GM19240 (cell line): ENCODE measurements at regions not wholly inside any gene's neighbourhood (a gene's known extent, or its start where the extent isn't known, plus 50 kb on each side); places are given as distances from the start of the nearest gene placed in this dataset.
"Not testable (repeated sequence)": the region's sequence is repeated elsewhere in the genome, so short reads cannot be mapped to it uniquely, and the experiment has no call there.

Experiments
- DNase-seq: peaks from one replicate; pipeline ENCODE4 v3.0.0; 2011; ENCODE audit warnings: low spot score; ENCODE audit not compliant: insufficient read length

DNA sequence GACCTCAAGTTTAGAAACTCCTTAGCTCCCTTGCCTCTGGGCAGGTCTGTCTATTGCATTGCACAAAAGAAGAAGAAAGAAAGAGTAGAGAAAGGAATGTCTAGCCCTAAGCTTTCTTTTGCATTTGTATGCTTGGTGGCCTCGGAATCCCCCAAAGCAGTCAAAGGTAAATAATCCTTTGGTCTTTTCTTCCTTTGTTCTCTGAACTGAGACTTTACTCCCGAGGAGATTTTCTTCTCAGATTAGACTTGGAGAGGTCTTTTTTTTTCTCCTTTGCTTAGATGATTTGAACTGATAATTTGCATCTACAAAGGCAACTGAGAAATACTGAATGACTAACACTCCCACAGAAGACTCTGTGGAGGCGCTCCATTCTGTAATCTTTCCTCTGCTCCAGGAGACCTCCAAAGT lies 93.2 kb downstream of the AKR1D1 start:
- no peak for DNase-seq

DNA sequence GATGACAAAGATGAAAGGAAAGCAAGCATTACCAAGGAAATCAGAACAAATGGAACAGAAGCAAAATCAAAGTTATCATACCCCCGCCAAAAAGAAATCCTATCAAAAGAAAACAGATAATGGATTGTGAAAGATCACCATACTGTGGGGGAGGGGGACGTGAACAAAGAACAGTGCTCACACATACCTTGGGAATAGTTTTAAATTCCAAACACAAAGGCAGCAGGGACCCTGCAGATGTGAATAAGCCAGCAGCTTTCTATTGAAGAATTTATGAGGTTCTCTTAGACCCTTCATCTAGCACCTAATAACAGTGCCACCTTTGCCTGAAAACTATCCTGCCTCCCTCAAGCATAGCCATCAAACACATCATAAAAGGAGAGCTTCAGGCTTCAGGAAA lies 94.0 kb downstream of the AKR1D1 start:
- no peak for DNase-seq

DNA sequence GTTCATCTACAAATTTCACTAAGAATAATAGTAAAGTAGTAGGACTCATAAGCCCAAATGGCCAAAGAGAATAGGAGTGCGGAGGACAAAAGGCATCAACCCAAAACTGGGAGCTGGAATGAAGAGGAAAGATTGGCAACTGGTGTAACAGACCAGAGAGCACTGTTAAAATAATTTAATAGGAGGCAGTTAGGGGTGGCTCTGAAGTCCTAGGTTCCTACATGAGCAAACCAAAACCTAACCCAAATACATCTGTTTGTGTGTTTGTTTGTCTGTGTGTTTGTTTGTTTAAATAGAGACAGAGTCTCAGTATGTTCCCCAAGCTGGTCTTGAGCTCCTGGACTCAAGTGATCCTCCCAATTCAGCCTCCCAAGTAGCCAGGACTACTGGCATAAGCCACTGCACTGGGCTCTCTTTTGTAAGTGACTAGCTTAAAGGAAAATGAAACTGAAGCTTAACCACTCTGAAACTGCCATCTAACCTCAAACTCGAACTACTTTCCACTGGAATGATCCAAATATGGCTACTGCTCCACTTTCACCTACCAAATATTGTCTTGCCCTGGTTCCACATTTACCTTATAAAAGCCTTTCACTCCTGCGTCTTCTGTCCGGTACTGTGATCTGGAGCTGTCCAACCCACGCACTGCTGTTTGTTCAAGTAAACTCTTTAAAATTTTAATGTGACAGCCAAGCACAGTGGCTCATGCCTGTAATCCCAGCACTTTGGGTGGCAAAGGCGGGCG lies 94.9 kb downstream of the AKR1D1 start:
- DNase-seq: no peak

DNA sequence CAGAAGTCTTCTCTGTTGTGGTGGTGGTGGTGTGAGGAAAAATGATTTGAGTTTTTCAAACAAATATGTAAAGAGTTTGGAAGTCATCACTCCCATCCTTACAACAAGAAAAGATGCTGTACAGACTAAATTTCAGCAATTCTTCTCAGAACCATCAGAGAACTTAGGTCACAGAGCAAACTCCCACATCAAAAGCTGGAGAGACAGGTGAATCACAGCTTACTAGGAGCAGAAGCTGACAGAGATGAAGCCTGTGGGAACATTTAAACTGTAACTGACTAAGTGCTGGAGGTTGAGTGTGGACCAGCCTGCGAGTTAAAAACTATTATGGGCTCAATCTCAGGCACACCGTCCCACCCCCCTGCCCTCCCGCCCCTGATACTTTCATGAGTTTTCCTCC lies 97.3 kb downstream of the AKR1D1 start:
- DNase-seq: no peak

DNA sequence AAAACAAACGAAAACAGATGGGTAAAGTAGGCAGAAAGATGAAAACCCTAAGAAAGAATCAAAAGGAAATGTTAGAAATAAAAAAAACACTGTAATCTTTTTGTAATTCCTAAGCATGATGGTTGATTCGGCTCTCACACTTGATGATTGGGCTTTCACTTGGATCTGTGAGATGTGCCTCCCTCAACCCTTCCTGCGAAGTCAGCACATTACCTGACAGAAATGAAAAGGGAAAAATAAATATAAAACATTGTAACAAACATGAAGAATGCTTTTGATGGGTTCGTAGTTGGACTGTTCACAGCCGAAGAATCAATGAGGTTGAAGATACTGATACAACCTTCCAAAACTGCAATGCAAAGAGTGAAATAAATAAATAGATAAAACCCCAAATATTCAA lies 99.8 kb downstream of the AKR1D1 start:
- no peak for DNase-seq

DNA sequence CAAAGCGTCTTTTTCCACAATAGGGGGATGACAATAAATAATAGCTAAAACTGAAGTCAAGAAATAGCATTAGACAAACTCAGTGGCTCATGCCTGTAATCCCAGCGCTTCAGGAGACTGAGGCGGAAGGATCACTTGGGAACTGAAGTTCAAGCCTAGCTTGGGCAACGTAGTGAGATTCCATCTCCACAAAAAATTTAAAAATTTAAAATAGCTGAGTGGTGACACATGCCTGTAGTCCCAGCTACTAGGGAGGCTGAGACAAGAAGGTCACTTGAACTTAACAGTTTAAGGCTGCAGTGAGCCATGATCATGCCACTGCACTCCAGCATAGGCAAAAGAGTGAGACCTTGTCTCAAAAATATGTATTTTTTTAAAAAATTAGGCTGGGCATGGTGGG lies 107.9 kb downstream of the AKR1D1 start:
- DNase-seq: no peak

DNA sequence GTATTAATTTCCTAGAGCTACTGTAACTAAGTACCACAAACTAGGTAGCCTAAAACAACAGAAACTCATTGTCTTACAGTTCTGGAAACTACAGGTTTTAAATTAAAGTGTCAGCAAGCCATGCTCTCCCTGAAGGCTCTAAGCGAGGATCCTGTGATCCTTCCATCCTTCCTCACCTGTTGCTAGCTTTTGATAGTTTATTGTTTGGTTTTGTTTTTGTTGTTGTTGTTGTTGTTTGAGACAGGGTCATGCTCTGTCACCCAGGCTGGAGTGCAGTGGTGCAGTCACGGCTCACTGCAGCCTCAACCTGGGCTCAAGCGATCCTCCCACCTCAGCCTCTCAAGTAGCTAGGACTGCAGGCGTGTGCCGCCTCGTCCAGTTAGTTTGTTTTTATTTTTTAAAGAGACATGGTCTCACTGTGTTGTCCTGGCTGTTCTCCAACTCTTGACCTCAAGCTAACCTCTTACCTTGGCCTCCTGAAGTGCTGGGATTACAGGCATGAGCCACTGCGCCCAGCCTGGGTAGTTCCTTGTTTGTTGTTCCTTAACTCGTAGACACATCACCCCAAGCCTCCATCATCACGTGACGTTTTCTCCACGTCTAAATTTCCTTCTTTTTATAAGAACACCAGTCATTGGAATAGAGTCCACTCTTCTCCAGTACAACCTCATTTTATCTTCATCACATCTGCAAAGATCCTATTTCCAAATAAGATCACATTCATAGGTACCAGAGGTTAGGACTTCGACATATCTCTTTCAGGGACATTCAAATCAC lies 109.1 kb downstream of the AKR1D1 start:
- no peak for DNase-seq

DNA sequence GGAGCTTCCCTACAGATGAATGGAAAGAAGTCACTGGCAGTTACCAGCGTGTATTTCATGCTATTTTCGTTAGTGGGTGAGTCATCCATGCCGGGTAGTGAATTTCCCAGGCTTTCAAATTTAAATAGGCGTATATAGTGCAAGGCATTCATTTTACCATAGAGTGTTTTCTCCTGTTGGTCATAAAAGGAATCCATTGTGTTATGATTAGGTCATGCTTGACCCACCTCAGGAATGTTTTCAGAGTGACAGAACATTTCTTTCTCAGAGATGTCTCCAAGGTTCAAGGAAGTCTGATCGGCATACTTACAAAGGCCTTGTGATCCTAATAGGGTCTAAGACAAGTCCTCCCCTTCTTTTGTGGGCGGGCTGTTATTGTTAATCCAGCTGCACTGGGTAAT lies 110.7 kb downstream of the AKR1D1 start:
- DNase-seq: no peak

DNA sequence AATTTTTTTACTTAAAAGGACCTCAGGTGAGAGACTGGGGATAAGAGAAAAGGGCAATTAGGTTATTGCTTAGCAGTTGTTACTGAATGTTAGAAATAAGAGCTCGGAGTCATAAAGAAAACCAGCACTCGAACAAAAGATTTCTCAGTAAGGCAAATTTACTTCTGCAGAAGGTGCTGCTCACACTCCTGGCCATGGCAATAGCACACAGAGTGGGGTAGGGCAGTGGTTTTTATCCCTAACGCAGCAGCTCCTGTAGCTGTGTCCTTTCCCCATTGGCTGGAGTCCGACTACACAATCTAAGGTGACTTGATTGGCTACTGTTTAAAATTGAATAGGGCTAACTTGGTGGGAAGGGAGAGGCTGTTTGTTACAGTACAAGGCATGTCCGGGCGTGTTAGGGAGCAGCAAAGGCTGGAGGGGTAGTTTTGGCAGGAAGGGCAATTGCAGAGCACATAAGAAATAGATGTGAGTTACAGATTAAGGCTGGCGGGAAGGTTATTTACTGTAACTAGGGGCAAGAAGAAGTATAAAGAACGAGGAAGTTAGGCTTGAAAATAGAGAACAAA lies 112.1 kb downstream of the AKR1D1 start:
- no peak for DNase-seq

DNA sequence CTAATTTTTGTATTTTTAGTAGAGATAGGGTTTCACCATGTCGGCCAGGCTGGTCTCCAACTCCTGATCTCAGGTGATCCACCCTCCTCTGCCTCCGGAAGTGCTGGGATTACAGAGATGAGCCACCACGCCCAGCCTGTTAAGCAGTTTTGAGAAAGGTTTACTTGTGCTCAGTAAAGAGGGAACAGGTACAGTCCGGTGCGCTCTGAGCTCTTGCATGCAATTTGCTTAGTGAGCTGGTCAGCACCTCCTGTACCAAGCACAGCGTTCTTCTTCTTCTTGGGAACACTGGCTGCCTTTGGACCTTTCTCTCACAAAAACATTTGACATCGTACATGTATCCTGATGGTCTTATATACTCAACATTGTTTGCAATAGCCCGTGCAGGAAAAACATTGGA lies 118.3 kb downstream of the AKR1D1 start:
- no peak for DNase-seq

DNA sequence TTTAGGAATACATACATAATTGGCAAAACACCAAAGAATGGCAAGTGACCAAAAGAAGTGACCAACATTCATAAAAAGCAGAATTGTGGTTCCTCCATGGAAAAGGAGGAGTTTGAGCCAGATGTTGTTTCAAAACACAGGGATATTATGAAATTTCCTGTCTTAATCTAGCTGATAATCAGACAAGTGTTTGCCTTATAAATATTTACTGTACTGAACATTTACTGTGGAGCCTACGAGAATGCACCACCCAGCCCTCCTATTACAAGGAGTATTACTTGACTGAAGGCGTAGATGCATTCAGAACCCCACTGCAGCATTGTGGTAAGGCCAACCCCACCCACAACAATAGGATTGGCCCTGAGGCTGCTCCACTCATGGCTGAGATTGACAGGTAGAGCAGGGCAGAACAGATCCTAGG lies 118.9 kb downstream of the AKR1D1 start:
- DNase-seq: no peak

DNA sequence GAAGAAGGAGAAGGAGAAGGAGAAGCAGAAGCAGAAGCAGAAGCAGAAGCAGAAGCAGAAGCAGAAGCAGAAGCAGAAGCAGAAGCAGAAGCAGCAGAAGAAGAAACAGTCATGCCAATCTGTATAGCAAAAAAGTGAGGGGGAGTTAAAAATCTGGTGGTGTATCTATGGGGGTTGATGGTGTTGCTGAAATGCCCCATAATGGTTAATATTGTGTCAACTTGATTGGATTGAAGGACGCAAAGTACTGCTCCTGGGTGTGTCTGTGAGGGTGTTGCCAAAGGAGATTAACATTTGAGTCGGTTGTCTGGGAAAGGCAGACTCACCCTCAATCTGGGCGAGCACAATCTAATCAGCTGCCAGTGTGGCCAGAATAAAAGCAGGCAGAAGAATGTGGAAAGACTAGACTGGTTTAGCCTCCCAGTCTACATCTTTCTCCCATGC lies 120.3 kb downstream of the AKR1D1 start:
- DNase-seq: not testable (repeated sequence)

DNA sequence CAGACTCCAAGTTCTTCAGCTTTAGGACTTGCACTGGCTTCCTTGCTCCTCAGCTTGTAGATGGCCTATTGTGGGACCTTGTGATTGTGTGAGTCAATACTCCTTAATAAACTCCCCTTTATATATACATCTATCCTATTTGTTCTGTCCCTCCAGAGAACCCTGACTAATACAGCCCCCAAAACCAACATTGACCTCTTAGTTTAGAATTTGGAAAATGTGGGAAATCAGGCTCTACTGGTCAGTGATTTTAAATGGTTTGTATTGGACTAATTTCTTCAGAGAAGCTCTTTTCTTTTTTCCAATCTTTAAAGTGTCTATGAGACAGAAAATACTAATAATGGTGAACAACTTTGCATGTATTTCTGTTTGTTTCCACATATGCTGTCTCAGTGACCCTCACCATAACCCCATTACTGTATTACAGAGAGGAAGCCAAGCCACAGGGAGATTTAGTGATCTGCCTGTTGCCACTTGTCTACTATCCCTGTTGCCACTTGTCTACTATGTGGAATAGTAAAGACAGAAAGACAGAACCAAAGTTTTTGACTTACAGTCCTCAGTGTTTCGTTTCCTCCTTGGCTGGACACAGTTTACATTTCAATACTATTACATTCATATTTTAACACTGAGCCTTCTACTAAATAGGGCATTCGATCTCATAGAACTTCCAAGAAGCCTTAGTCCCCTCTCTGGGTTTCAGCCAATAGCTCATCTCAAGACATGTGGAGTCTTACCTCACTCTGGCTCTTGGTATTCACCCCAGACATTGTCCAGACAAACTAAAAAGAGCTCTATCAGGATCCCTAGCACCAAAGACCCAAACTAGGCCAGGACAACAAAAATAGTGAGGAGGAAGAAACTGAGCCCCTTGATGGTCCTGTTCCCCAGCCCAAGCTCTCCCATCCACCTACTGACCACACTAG lies 121.0 kb downstream of the AKR1D1 start:
- DNase-seq: no peak

DNA sequence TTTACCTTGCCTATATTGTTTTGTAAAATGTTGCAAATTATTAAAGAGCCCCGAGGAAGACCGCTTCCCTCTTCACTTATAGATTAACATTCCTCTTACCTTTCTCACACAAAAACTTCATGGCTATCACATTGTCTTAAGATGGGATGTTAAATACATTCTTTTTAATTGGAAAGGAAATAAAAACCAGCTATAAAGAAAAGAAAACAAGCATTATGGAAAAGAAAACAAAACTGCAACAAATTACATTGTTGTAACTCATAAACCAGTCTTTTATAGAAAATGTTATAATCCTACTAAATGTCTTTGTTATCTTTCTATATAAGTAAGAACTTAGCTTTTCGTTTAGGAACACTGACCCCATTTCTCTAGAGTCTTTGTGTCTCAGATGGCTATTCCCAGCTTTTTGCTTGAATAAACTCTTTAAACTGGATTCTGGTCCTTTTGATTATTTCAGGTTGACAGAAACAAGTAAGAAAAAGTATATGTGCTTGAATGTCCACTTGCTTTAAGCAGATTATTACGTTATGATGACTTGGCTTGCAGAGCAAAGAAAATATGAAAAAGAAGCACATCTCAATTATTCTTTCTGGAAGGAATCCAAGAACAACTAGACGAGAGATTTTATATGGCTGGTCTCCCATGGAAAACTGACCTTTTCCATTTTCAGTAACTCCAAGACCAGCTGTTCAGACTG lies 128.2 kb downstream of the AKR1D1 start:
- DNase-seq: no peak

DNA sequence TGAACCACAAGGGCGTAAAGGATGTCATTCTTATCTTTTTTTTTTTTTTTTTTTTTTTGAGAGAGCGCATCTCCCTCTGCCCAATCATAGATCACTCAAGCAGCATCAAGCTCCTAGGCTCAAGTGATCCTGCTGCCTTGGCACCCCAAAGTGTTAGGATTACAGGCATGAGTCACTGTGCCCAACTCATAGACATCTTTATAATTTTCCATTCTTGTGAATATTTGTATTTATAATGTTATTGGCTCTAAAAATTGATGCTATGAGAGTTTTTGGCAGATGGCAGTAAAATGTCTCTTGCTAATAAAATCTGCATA lies 128.7 kb downstream of the AKR1D1 start:
- no peak for DNase-seq

DNA sequence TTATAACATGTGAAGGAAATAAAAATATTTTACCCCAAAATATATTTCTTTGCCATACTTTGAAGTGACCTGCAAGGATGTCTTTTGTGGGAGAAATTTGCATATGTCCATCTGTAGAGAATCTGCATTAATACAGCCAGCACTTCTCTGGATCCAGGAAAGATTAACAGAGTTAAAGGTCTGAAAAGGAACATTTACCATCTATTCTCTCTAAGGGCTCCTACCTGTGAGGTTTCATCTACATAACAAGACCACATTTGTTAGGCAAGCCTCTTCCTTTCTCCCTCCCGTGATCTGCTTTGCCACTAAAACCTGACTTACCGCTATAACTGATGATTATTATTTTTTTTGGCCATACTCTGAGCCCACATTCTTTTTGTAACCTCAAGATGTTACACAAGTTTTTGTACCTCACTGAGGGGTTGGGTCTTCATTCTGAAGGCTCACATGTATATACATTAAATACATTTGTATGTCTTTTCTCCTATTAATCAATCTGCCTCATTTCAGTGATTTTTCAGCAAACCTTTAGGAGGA lies 129.4 kb downstream of the AKR1D1 start:
- DNase-seq: no peak

DNA sequence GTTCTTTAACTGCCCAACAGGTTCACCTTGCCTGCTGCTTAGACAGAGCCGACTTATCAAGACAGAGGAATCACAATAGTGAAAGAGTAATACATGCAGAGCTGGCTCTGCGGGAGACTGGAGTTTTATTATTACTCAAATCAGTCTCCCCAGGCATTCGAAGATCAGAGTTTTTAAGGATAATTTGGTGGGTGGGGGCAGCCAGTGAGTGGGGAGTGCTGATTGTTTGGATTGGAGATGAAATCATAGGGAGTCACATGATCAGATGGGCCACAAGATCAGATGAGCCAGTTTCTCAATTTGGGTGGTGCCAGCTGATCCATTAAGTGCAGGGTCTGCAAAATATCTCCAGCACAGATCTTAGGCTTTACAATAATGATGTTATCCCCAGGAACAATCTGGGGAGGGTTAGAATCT lies 131.3 kb downstream of the AKR1D1 start:
- DNase-seq: no peak

DNA sequence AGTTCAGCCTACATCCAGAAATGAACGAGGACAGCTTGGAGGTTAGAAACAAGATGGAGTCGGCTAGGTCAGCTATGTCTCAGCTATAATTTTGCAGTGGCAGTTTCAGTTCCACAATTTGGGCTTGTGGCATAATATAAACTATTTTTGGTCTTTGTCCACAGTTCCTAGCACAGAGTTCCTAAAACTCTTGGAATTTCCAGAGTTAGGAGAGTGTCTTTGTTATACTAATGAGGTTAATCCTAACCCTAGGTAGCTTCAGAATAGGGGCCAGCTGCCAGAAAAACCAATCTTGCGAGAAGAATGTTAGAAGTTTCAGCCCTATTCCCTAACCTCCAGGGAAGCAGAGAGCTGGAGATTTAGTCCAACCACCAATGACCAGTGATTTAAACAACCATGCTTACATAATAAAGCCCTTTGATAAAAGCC lies 131.9 kb downstream of the AKR1D1 start:
- no peak for DNase-seq

DNA sequence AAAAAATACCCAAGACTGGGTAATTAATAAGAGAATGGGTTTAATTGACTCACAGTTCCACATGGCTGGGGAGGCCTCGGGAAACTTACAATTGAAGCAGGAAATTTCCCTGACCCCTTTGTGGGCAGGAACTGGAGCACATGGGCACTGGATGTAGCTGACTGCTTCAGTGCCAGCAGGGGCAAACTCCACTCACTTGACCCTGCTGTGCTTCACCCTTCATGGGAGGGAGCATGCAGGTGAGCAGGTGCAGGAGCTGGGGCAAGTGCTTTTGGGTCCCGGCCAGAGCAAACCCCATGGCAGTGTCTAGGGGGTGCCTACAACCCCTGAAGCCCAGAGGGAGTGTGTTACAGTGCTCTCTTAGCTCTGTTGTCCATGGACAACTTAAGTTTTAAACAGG lies 132.6 kb downstream of the AKR1D1 start:
- no peak for DNase-seq

DNA sequence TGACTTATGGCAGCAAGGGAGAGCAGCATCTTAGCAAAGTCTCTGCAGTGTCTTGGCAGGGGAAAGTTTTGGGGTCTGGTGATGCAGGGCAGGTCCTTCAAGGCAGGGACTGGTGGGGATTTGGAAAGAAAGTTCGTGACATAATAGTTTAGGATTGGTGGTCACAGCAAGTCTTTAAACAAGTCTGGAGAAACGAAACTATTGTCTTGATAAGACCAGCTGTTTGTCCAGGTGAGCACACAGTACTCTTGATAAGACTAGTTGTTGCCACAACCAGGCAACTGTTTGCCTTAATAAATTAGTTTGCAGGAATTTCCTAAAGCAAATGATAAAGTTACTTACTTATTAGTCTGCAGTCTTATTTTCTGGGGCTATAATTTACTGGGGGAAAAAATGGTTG lies 136.1 kb downstream of the AKR1D1 start:
- DNase-seq: no peak

DNA sequence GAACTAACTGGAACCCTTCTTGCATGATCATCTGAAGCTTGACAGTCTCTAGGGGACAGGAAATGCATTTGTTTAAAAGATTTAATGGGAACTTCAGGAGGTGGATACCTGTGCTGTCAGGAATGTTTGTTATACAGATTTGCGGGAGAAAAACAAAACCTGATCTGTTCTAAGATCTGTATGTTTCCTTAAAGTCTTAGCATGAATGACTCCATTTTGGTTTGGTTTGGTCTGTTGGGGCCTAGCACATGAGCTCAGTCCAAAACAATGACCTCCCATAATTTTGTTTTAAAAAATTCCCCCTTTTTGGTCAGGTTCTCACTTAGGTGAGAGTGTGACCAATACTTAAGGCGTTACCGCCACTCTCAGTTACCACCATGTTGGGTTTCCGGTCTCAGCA lies 138.7 kb downstream of the AKR1D1 start:
- DNase-seq: no peak
